Coronary artery (tissue), 2 donors: ENCODE measurements at regions not wholly inside any gene's neighbourhood (a gene's known extent, or its start where the extent isn't known, plus 50 kb on each side); places are given as distances from the start of the nearest gene placed in this dataset.

Source experiments
- DNase-seq: peaks from one replicate; pipeline ENCODE4 v3.0.0-alpha.2; 2017; ENCODE audit warnings: low spot score
- H3K27ac ChIP-seq, 2 donors: fragments of 200-600 bp; sonication (generic); one replicate each; pipeline ENCODE4 v1.5.1; 2016 to 2019
- H3K4me3 ChIP-seq: fragments of 200-600 bp; sonication (generic); 2 replicates; pipeline ENCODE4 v1.5.1; 2016; ENCODE audit warnings: mild to moderate bottlenecking, moderate library complexity
- CTCF ChIP-seq: fragments of 200-600 bp; sonication (generic); IDR thresholded peaks from one replicate; pipeline ENCODE4 v1.5.1; 2019; ENCODE audit warnings: antibody characterized with exemption

GRCh38 chr5:116942622-116943021 lies 368.0 kb upstream of the SEMA6A start:
- no peak overlapping the region for H3K4me3 ChIP-seq
- TF ChIP-seq CTCF = no peak
- no peak for DNase-seq
- H3K27ac ChIP-seq = no peak overlapping the region

DNA sequence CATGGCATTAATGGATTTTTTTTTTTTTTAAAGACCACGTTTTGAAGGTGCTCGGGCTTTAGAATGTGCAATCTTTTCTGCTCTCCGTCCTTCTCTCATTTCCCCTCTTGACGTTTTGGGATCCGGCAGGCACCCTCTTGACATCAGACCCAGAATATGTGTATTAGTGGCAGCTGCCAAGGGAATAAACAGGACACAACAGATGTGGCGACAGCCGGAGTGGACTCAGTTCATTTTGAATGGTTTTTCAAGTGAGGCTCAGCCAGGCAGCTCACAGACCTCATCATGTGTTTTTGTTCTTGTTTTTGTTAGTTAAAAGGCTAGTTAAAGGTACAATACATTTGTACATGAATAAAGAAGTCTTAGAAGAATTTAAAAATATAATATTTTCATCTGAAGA lies 365.0 kb upstream of the SEMA6A start:
- no peak for TF ChIP-seq CTCF
- DNase-seq = no peak
- Histone ChIP-seq H3K27ac (no peak overlapping the region), H3K4me3 (no peak overlapping the region)

- no peak for TF ChIP-seq CTCF
- H3K4me3 ChIP-seq = no peak overlapping the region
- no peak for DNase-seq
- H3K27ac ChIP-seq = no peak overlapping the region
Measured at GRCh38 chr5:116938488-116938887, 363.9 kb upstream of the SEMA6A start.

GRCh38 chr5:116935561-116936162 lies 361.0 kb upstream of the SEMA6A start:
- no peak for TF ChIP-seq CTCF
- Histone ChIP-seq H3K27ac (no peak overlapping the region), H3K4me3 (no peak overlapping the region)
- DNase-seq = no peak

- Histone ChIP-seq H3K27ac (no peak overlapping the region), H3K4me3 (no peak overlapping the region)
- DNase-seq = no peak
- TF ChIP-seq CTCF = no peak
Measured at GRCh38 chr5:116930616-116931015, 356.0 kb upstream of the SEMA6A start.

DNA sequence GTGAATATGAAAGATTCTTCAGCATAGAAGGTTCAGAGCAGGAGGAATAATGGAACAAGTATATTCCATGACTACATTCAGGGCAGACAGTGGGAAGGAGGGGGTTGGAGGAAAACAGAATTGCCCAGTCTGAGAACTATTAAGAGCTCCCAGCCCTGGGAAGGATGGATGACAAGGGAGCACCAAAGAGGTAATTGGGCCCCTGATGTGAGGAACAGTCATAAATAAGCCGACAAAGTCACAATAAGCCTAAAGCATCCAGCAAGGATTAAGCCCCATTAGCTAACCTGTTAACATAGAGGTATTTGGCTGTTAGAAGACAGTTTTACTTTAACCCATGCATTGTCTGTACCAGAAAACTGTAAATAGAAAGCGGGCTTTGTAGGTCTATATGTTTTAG lies 348.7 kb upstream of the SEMA6A start:
- TF ChIP-seq CTCF = no peak
- Histone ChIP-seq H3K27ac (no peak overlapping the region), H3K4me3 (no peak overlapping the region)
- DNase-seq = no peak

DNA sequence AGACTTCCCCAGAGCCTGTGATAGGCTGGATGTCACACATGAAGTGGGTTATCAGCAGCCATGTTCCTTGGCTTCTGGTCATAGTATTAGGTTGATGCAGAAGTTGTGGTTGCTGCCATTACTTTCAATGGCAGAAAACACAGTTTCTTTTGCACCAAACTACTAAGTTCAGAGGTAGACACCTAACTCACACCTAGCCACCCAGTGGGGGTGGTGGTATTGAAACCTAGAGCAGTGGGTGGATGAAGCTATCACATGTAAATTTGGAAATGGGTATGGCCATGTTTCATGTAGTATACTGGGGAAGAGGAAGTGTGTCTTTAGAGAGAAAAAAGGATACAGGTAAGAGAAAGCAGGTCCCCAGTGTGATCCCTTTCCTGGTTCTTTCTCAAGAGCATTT lies 347.9 kb upstream of the SEMA6A start:
- no peak for DNase-seq
- no peak overlapping the region for H3K27ac ChIP-seq
- TF ChIP-seq CTCF = no peak
- H3K4me3 ChIP-seq = no peak overlapping the region
